DMS79 (cell line): ENCODE measurements at regions not wholly inside any gene's neighbourhood (a gene's known extent, or its start where the extent isn't known, plus 50 kb on each side); places are given as distances from the start of the nearest gene placed in this dataset.

Source experiments
- DNase-seq: peaks from one replicate; lab custom pipeline; 2025; lab: John Stamatoyannopoulos, UW

GRCh38 chr14:104514156-104514848 is 65.3 kb upstream of the C14orf180 start:
- no peak for DNase-seq

GRCh38 chr14:104515059-104515810 is 64.3 kb upstream of the C14orf180 start:
- DNase-seq, result no peak

GRCh38 chr14:104515811-104516780 is 63.5 kb upstream of the C14orf180 start:
- no peak for DNase-seq

GRCh38 chr14:104516906-104517305 is 62.7 kb upstream of the C14orf180 start:
- DNase-seq, result no peak

- no peak for DNase-seq
These were observed 62.1 kb upstream of the C14orf180 start for GRCh38 chr14:104517426-104517825.

DNA sequence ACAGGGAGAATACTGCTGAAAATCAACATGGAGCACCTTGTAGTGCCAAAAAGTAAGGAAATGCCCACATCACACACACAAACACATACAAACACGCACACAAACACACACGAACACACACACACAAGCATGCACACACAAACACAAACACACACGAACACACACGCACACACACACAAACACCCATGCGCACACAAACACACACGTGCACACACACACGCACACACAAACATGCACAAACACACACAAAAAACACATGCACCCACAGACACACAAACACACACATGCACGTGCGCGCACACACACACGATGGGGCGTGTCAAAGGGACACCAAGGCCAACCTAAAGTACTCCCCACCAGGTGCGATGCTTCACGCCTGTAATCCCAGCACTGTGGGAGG is 61.7 kb upstream of the C14orf180 start:
- no peak for DNase-seq

- no peak for DNase-seq
These were observed 60.8 kb upstream of the C14orf180 start for GRCh38 chr14:104518659-104519350.

DNA sequence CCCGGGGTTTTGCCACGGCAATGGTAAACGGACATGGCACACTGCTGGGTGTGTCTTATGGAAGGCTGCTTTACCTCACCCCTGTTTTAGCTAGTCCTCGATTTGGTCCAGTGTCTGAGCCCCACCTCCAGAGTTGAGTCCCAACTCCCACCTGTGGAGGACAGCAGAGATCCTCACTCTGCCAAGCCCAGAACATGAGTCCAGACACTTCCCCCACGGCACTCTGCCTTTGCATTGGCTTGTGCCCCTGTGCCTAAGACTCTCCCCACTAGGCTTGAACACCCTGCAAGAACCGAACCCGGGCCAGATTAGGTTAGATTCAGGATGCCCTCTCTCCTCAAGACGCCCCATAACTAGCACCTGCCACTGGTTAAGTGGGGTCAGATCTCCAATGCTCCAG is 59.8 kb upstream of the C14orf180 start:
- DNase-seq, result no peak

DNA sequence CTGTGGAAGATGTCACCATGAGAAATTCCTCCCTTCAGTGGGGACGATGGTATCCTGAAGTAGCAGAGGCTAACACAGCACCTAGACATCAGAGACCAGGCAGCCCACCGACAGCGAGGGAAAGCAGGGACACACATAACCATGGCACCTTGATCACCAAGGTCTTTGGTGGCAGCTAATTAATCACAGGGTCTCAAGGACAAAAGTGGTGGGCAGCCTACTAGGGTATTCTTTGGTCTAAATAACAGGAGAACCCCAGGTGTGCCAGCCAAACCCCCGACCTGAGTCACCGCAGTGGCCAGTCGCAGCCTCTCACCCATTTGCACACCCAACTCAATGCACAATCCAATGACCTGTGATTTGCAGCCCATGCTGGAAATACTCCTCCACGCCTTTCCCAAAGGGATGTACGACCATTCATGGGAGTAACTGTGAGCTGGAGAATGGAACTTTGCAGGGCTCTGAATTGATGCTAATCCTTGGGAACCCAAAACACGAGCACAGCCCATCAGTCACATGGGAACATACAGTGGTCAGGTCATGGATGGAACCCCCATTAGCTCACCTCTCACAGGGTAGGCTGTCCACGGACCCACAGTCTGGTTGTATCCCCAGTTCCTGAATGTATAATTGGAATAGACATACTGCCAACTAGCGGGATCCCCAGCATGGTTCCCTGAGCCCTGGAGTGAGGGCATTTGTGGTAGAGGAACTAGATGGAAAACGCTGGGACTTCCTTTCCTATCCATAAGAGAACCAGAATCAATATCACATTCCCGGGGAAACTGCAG is 58.7 kb upstream of the C14orf180 start:
- no peak for DNase-seq

GRCh38 chr14:104521816-104522745 is 57.5 kb upstream of the C14orf180 start:
- no peak for DNase-seq

DNA sequence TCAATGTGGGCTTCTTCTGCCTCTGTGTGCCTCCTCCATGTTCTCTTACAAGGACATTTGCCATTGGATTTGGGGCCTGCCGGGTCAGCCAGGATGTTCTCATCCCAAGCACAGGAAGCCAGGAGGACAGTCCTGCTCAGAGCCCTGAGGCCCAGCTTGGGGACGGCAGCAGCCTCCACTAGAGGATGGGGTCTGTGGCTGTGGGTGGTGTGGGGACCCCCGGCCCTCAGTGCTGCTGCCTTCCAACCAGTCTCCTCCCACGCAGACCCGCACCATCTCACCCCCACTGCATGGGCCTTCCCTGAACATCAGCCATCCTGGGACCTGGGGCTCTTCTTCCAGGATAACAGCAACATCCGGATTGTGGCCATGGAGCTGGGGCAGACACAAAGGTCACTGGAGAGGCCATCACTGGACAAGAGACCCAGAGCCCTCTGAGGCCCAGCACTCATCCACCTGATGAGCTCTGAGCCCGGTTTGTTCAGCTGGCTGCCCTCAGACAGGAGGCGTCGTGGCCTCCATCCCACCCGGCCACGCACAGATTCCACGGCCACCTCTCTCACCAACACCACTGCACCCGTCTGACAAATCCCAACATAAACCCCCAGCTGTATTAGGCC is 56.5 kb upstream of the C14orf180 start:
- DNase-seq, result no peak

- no peak for DNase-seq
These were observed 56.0 kb upstream of the C14orf180 start for GRCh38 chr14:104523546-104523935.

DNA sequence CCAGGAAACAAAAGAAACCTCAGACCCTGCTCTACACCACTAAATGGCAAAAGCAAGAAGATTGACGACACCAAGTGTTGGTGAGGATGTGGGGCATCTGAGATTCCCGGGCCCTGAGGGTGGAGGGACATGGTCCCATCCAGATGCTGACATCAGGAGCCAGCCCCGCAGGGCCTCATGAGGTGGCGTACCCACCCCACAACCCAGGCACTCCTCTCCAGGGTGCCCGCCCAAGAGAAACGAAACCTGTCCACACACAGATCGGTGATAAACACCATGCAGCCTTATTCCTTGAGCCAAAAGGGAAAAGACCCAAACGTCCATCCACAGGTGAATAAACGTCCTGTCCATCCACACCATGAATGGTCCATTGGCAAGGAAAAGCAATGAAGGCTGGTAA is 54.8 kb upstream of the C14orf180 start:
- DNase-seq, result no peak

- no peak for DNase-seq
These were observed 52.6 kb upstream of the C14orf180 start for GRCh38 chr14:104526723-104527645.

DNA sequence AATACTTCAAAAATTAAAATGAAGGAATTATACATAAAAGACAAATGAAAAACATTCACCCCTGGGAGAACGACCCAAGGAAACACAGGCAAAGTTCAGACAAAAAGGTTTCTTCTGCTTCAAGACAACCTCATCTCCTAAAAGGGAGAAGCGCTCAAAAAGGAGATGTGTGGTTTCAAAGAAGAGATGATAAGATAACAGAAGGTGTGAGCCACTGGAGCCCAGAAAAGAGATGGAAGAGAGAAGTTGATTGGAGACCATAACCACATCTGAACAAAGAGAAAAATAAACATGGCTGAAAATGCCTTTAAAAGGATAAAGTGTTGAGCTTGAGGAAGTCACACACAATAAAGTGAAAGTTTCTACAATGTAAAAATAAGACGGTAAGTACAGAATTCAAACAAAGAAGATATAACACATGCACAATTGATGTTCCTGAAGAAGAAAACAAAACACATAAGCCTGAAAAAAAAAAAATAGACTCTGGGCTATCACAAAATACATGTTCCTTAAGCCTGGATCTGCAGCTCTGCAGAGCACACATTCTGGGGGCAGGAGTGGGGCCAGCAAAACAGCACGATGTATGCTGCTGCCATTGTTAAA is 51.6 kb upstream of the C14orf180 start:
- no peak for DNase-seq

- DNase-seq, result no peak
These were observed 51.1 kb upstream of the C14orf180 start for GRCh38 chr14:104528496-104528895.
